ENCODE measurements at regions not wholly inside any gene's neighbourhood (a gene's known extent, or its start where the extent isn't known, plus 50 kb on each side); places are given as distances from the start of the nearest gene placed in this dataset.

- no peak for TF ChIP-seq MXI1 (IDR thresholded peaks at IDR 0.05; ENCODE audit: low read depth, low read length)
- TF ChIP-seq CTCF (IDR thresholded peaks at IDR 0.05): no peak
- no peak for TF ChIP-seq POLR2AphosphoS5 (IDR thresholded peaks at IDR 0.05; ENCODE audit: low read depth, low read length)
- TF ChIP-seq YY1 (IDR thresholded peaks at IDR 0.05; ENCODE audit: low read depth): no peak
- no peak for TF ChIP-seq SMC3 (IDR thresholded peaks at IDR 0.05; ENCODE audit: low read depth, low read length)
- no peak for TF ChIP-seq MEF2A (IDR thresholded peaks at IDR 0.05; ENCODE audit: borderline replicate concordance, low read depth)
- TF ChIP-seq TAF1 (IDR thresholded peaks at IDR 0.05; ENCODE audit: borderline replicate concordance, low read depth, low read length): no peak
Measured at GRCh38 chr4:116638592-116638991, 446.8 kb downstream of the TRAM1L1 start.
